ENCODE measurements at regions not wholly inside any gene's neighbourhood (a gene's known extent, or its start where the extent isn't known, plus 50 kb on each side); places are given as distances from the start of the nearest gene placed in this dataset.

- Histone ChIP-seq H3K36me3 (no peaks in the 10 kb centered on the region), H3K4me1 (peaks cover 0 to 13% (median 0%) of the 10 kb centered on the region in 9 donors), H3K27me3 (peaks cover 0 to 15% (median 6%) of the 10 kb centered on the region in 7 donors), H3K4me3 (no peak overlapping the region), H3K27ac (no peak overlapping the region), H3K9me3 (no peaks in the 10 kb centered on the region)
- DNase-seq (no peak), ATAC-seq (no peak)
- intact Hi-C loops (cut with DNase I): no loop called here
- WGBS, 2 donors: 72 to 76% methylated on average over 7 of the region's 7 CpGs
- no peak for TF ChIP-seq CTCF (IDR thresholded peaks at IDR 0.05)
Observed at GRCh38 chr14:101002738-101003137, 99.2 kb upstream of the RTL1 start.

- peaks cover 0 to 13% (median 0%) of the 10 kb centered on the region in 9 donors for H3K4me1 ChIP-seq
- H3K4me3 ChIP-seq: no peak overlapping the region
- peaks cover 0 to 15% (median 6%) of the 10 kb centered on the region in 7 donors for H3K27me3 ChIP-seq
- DNase-seq (no peak), ATAC-seq (no peak)
- WGBS, 2 donors: 88 to 92% methylated on average over 9 of the region's 9 CpGs
- H3K27ac ChIP-seq: no peak overlapping the region
- no peaks in the 10 kb centered on the region for H3K36me3 ChIP-seq
- intact Hi-C loops (cut with DNase I): no loop called here
- H3K9me3 ChIP-seq: no peaks in the 10 kb centered on the region
- no peak for TF ChIP-seq CTCF (IDR thresholded peaks at IDR 0.05)
Observed at GRCh38 chr14:101004176-101004575, 100.7 kb upstream of the RTL1 start.

- intact Hi-C loops (cut with DNase I): no loop called here
- H3K27ac ChIP-seq: no peak overlapping the region
Observed at GRCh38 chr14:101004954-101005353, 101.4 kb upstream of the RTL1 start.

GRCh38 chr14:101005447-101005846 is 101.9 kb upstream of the RTL1 start:
- H3K36me3 ChIP-seq: no peaks in the 10 kb centered on the region
- WGBS, 2 donors: 86 to 87% methylated on average over 10 of the region's 10 CpGs
- DNase-seq (peak in 1 of 2 donors; percentile 37), ATAC-seq (peak in 7 of 8 donors; percentile 16 to 63 (median 56))
- H3K27ac ChIP-seq: no peak overlapping the region
- no peak overlapping the region for H3K4me3 ChIP-seq
- H3K27me3 ChIP-seq: peaks cover 0 to 19% (median 2%) of the 10 kb centered on the region in 7 donors
- intact Hi-C loops (cut with DNase I): no loop called here
- no peaks in the 10 kb centered on the region for H3K9me3 ChIP-seq
- peaks cover 0 to 13% (median 0%) of the 10 kb centered on the region in 9 donors for H3K4me1 ChIP-seq
- TF ChIP-seq CTCF (IDR thresholded peaks at IDR 0.05): no peak

More at GRCh38 chr14:101004954-101005353, 101.4 kb upstream of the RTL1 start:
- 53 to 57% methylated on average over 10 of the region's 10 CpGs for WGBS, 2 donors
- TF ChIP-seq CTCF (IDR thresholded peaks at IDR 0.05): no peak
- H3K36me3 ChIP-seq: no peaks in the 10 kb centered on the region
- H3K9me3 ChIP-seq: no peaks in the 10 kb centered on the region
- H3K4me1 ChIP-seq: peaks cover 0 to 13% (median 0%) of the 10 kb centered on the region in 9 donors
- no peak overlapping the region for H3K4me3 ChIP-seq
- DNase-seq: no peak
- peaks cover 0 to 19% (median 6%) of the 10 kb centered on the region in 7 donors for H3K27me3 ChIP-seq
- ATAC-seq: peak in 1 of 8 donors; percentile 43
